ENCODE measurements at regions not wholly inside any gene's neighbourhood (a gene's known extent, or its start where the extent isn't known, plus 50 kb on each side); places are given as distances from the start of the nearest gene placed in this dataset.

DNA sequence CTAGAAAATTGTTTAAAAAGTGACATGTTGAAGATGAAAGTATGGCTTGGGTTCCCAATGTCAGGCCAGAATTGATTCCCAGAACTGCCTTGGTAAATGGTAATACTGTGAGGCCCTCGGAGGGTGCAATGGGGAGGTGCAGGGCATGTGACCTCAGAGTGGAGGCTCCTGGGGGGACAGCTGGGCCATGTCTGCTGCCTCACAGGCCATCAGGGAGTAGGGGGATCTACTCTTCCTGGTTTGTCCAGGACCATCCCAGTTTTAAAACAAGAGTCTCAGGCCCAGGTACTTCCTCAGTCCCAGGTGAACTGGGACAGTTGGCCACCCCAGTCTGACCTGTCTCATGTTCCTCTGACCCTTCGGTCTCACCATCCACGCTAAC is 55.3 kb upstream of the SNX9 start:
- no peak overlapping the region for H3K4me3 ChIP-seq (replicated peaks in 1 of 2; ENCODE audit: low read depth in 2 of 2, low read length in 2 of 2)
- TF ChIP-seq, protein P1, sequence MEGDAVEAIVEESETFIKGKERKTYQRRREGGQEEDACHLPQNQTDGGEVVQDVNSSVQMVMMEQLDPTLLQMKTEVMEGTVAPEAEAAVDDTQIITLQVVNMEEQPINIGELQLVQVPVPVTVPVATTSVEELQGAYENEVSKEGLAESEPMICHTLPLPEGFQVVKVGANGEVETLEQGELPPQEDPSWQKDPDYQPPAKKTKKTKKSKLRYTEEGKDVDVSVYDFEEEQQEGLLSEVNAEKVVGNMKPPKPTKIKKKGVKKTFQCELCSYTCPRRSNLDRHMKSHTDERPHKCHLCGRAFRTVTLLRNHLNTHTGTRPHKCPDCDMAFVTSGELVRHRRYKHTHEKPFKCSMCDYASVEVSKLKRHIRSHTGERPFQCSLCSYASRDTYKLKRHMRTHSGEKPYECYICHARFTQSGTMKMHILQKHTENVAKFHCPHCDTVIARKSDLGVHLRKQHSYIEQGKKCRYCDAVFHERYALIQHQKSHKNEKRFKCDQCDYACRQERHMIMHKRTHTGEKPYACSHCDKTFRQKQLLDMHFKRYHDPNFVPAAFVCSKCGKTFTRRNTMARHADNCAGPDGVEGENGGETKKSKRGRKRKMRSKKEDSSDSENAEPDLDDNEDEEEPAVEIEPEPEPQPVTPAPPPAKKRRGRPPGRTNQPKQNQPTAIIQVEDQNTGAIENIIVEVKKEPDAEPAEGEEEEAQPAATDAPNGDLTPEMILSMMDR (IDR thresholded peaks at IDR 0.05; ENCODE audit: low read depth, low read length) = no peak
- DNase-seq (ENCODE audit: low read depth in 2 of 2) = no peak

DNA sequence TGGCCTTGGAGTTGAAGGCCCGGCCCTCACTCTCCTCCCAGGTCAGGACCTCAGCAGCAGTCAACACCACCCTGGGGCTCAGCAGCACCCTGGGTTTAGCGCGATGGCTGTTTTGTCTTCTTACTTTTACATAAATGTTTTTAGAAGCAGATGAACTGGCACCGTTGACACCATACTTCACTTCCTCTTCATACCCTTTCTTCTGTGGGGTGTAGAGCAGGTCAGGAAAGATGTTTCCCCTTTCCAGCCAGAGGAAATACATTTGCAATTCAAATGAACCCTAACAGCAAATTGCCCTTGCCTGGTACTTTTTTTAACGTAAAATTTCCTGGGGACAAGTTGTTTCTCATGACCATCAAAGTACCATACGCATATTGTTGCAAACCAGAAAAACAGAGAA is 54.7 kb upstream of the SNX9 start:
- DNase-seq (ENCODE audit: low read depth in 2 of 2) = no peak
- TF ChIP-seq, protein P1 (IDR thresholded peaks at IDR 0.05; ENCODE audit: low read depth, low read length) = no peak
- no peak overlapping the region for H3K4me3 ChIP-seq (replicated peaks in 1 of 2; ENCODE audit: low read depth in 2 of 2, low read length in 2 of 2)

DNA sequence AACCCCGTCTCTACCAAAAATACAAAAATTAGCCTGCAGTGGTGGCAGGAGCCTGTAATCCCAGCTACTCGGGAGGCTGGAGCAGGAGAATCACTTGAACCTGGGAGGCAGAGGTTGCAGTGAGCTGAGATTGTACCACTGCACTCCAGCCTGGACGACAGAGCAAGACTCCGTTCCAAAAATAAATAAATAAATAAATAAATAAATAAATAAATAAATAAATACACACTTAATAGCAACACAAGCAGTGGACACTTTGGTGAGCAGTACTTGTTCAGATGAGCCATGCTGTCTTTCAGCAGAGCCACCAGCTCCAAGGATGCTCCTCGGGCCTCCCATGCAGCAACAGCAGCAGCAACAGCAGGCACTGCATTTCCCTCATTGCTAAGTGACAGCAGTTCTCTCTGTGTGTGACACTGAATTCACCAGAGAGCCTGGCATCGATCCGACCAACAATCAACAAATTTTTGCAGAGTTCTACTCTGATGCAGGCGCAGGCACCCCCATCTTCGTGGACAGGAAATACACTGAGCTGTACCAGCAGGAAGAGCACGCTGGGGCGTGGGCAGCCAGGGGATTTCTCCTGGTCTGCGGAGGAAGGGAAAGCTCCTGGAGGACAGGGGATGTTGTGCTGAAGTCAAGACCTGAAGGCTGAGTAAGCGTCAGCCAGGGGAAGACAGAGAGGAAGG is 54.0 kb upstream of the SNX9 start:
- TF ChIP-seq, protein P1 (IDR thresholded peaks at IDR 0.05; ENCODE audit: low read depth, low read length) = no peak
- H3K4me3 ChIP-seq (replicated peaks in 1 of 2; ENCODE audit: low read depth in 2 of 2, low read length in 2 of 2) = no peak overlapping the region
- no peak for DNase-seq (ENCODE audit: low read depth in 2 of 2)

DNA sequence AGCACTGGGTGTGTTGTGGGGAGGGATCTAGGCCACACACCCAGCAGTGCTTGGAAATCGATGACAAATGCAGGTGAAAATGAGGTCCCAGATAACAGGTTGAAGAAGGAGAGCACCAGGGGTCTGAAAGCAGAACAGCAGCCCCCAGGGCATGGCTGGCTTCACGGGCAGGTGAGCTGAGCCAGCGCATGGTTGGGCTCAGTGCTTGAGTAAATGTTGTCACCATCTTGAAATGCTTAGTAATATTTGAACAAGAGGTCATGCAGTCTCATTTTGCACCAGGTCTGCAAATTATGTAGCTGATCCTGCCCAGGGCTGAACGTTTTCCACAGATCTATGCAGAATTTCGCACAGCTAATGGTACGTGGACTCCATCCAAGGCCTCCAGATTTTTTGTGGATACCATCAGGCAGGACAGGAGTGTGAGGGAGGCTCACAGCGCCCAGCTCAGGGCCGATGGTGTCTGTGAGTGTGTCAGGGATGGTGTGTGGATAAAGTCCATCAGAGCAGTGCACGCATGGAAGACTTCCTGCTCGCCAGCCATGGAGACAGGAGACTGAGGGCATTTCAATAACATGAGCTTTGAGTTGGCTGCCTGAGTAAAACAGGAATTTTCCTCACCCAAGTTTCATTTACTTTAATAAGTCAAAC is 53.1 kb upstream of the SNX9 start:
- no peak overlapping the region for H3K4me3 ChIP-seq (replicated peaks in 1 of 2; ENCODE audit: low read depth in 2 of 2, low read length in 2 of 2)
- TF ChIP-seq, protein P1 (IDR thresholded peaks at IDR 0.05; ENCODE audit: low read depth, low read length) = no peak
- no peak for DNase-seq (ENCODE audit: low read depth in 2 of 2)

DNA sequence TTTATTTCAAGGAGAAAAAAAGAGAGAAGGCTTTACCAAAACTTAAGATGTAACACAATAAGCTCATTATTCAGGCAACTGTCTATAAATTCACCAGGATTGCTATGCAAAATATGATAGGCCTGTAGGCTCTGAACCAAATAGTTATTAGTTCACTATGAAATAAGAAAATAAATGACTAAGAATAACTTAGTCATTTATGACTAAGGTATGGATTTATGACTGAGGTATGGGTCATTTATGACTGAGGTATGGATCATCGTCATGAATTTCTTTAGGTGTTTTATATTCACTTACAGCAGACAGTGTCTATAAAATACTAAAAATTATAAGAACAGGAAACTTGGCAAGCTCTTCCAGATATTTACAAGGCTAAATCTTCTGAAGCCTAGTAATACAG is 52.1 kb upstream of the SNX9 start:
- TF ChIP-seq, protein P1 (IDR thresholded peaks at IDR 0.05; ENCODE audit: low read depth, low read length) = no peak
- DNase-seq (ENCODE audit: low read depth in 2 of 2) = peak in 1 of 2 donors; percentile 79
- no peak overlapping the region for H3K4me3 ChIP-seq (replicated peaks in 1 of 2; ENCODE audit: low read depth in 2 of 2, low read length in 2 of 2)

DNA sequence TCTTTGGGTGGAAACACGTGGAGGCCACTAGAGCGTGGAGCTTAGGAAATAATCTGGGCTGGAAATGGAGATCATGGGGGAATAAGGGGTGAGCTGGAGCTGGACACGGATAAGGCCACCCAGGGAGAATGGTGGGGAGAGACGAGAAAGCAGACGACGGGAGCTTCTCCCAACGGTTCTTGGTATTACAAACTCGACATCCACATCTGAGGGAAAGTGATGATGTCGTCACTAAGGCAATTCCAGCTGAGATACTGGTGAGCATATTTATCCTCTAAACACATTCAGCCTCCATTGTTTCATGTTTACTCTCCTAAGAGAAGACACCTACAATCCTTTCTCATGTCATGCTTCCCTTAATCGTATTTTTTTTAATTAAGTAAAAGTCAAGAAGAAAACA is 50.2 kb upstream of the SNX9 start:
- DNase-seq (ENCODE audit: low read depth in 2 of 2) = no peak
- no peak overlapping the region for H3K4me3 ChIP-seq (replicated peaks in 1 of 2; ENCODE audit: low read depth in 2 of 2, low read length in 2 of 2)
- TF ChIP-seq, protein P1 (IDR thresholded peaks at IDR 0.05; ENCODE audit: low read depth, low read length) = no peak
